GM18505 (cell line): ENCODE measurements at regions not wholly inside any gene's neighbourhood (a gene's known extent, or its start where the extent isn't known, plus 50 kb on each side); places are given as distances from the start of the nearest gene placed in this dataset.

ENCODE experiments used
- ATAC-seq: cut with Tn5 transposase; IDR thresholded peaks from one replicate; pipeline ENCODE4 v1.9.1; 2021; ENCODE audit not compliant: unreplicated experiment
- POLR2A ChIP-seq: IDR thresholded peaks from 4 replicates; pipeline ENCODE4 v1.6.1; 2011; ENCODE audit warnings: borderline replicate concordance; ENCODE audit not compliant: insufficient read depth, insufficient read length; ENCODE audit errors: extremely low read depth

DNA sequence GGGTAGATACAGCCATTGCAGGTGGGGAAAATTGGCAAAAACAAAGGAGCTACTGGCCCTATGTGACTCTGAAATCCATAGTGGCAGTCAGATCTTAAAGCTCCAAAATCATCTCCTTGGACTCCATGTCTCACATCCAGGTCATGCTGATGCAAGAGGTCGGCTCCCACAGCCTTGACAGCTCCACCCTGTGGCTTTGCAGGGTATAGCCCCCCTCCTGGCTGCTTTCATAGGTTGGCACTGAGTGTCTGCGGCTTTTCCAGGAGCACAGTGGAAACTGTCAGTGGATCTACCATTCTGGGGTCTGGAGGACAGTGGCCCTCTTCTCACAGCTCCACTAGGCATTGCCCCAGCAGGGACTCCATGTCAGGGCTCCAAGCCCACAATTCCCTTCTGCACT, 1190.1 kb downstream of the CDH12 start:
- no peak for TF ChIP-seq POLR2A
- no peak for ATAC-seq

DNA sequence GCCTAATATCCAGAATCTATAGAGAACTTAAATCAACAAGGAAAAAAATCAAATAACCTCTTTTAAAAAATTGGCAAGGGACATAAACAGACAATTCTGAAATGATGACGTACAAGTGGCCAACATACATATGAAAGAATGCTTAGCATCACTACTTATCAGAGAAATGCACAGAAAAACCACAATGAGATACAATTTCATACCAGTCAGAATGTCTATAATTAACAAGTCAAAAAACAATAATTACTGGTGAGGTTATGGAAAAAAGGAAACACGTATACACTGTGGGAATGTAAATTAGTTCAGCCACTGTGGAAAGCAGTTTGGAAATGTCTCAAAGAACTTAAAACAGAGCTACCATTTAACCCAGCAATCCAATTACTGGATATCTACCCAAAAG, 1192.0 kb downstream of the CDH12 start:
- no peak for ATAC-seq
- no peak for TF ChIP-seq POLR2A

DNA sequence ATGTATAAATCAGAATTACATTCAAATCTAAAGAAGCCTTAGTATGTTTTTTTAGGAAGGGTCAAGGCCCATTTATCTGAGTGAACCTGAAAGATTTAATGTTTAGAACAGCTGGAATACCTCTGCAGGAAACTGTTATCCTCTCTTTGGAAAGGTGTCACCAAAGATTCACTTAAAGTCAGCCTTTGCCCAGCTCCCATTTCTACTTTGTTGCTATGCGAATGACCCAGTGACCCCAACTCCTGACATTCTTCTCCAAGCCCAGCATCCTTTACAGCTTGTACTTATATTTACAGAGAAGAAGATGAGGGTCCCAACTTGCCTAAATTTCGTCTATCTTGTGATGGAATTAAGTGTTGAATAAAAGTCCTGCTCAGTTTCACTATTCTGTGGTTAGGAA, 1198.6 kb downstream of the CDH12 start:
- no peak for TF ChIP-seq POLR2A
- no peak for ATAC-seq

DNA sequence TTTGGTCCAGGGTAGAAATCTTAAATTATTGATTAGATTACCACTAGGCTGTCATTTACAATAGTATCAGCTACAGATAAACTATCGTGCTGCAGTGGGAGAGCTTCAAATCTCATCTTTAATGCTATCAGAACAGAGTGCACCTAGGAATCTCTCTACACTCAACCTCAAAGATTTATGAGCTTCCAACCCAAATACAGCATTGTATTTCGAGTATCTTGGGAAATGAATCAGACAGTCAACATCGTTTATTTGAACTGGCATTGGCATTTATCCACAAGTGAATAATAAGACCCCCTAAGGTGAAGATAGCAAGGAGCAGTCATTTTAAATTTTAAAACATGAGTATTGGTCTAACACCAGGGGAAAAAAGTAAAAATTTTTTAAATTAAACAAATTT, 1203.2 kb downstream of the CDH12 start:
- no peak for ATAC-seq
- no peak for TF ChIP-seq POLR2A

DNA sequence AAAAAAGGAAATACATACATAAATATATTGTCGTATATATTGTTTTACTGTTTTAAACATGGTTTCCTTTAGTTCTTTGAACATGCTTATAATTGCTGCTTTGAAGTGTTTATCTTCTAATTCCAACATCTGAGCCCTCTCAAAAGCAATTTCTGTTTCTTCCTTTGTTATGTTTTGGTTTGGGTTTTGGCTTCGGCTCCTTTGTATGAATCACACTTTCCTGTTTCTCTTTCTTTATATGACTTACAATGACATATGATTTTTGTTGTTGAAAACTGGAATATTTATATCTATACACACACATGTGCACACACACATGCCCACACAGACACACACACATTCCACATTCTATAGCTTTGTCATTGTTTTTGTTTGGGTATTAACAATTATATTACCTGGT, 1206.7 kb downstream of the CDH12 start:
- ATAC-seq, result no peak
- TF ChIP-seq POLR2A, result no peak

DNA sequence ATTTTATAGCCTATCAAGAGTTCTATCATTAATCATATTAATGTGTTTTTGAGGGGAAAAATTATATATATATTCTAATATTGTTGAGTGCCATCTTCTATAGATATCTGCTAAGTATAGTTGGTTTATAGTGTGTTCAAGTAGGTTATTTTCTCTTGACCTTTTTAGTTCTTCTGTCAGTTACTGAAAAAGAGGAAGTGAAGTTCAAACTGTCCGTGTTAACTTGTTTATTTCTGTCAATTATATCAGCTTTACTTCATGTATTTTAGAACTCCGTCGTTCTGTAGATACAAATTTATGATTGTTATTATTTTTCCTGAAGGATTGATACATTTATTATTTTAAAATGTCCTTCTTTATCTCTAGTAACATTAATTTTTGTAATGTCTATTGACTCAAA, 1209.1 kb downstream of the CDH12 start:
- ATAC-seq, result no peak
- no peak for TF ChIP-seq POLR2A

DNA sequence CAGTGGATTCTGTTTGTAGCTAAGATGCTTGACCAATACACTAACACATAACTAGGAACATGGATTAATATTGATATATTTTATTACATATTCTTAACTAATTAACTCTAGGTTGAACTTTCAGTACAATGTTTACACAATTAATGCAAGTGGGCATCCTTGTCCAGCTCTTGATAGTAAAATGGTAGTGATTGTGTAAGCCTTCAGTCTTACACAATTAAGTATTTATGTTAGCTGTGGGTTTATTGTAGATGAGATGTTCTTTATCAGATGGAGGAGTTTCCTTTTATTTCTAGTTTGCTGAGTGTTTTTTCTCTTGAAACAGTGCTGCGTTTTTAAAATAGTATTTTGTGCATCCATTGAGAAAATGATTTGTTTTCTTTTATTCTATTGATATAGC, 1210.8 kb downstream of the CDH12 start:
- TF ChIP-seq POLR2A, result no peak
- ATAC-seq, result no peak

DNA sequence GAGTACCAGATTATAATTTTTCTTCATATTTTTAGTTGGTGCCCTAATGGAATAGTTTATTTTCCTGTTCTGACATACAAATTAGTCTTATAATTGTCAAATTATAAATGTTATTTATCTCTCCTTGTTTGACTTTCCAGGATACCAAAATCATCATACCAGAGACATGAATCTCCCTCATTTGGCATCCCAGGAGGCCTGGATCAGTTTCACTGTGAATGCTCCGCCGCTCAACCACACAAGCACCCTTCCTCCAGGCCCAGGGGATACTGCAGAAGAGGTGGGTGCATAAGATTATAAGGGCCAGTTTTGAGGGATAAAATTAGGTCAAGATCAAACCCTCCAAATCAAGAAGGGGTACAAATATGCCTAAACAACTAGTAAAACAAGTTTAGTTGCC, 1229.3 kb downstream of the CDH12 start:
- no peak for ATAC-seq
- TF ChIP-seq POLR2A, result no peak

DNA sequence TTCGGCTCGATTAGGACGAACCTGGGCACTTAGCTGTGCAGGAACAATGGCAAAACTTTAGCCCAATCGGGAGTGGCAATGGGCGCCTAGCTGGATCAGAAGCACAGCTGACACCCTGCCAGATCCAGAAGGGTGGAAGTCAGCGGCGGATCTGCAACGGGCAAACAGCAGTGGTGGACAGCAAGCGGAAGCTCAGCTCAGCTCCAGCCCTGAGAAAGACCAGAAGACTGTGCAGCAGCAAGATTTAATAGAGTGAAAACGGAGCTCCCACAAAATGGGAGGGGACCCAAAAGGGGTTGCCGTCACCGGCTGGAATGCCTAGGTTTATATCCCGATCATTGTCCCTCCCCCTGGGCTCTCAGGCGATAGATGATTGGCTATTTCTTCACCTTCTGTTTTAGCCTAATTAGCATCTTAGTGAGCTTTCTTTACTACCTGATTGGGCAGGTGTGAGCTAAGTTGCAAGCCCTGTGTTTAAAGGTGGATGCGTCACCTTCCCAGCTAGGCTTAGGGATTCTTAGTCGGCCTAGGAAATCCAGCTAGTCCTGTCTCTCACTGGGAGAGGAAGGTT, 1237.9 kb downstream of the CDH12 start:
- TF ChIP-seq POLR2A, result no peak
- no peak for ATAC-seq

DNA sequence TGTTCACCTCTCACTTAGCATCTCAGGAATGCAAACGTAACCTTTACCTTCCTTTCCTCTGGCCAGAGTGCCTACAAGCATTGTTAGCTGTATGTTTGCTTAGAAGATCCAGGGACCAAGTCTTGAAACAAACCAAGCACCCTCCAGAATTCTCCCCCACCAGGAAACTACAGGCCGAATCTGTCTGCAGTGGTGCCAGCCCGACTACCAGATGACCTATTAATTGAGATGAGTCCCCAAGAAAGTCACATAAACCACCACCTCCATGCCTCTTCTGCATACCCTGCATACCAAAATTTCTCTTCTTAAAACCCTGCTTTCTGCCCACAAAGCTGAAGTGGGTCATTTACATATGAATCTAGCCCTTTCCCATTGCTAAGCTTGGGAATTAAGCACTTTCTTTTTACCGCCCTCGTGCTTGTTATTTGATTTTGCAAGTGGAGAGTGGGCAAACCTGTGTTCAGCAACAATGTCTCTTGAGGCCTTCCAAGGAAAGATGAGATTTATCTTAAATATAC, 1239.1 kb downstream of the CDH12 start:
- no peak for TF ChIP-seq POLR2A

DNA sequence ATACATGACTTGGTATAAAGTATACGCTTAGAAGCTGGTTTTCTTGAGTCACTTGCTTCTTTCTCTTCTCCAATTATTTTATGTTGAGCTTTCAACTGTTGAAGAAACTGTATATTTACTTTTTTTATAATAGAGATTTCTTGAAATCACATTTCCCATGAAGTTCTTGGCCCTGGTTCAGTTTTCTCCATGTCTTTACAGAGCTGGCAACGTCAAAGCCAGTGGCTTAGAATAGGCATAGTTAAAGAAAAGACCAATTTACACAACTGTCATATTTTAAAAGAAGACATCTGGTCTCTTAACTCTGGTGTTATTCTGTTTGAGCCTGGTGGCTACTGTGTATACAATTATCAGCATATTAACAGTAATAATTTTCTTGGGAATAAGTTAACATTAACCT, 1249.3 kb downstream of the CDH12 start:
- ATAC-seq, result no peak
- TF ChIP-seq POLR2A, result no peak

More for the DNA sequence above, 1239.1 kb downstream of the CDH12 start:
- no peak for ATAC-seq

DNA sequence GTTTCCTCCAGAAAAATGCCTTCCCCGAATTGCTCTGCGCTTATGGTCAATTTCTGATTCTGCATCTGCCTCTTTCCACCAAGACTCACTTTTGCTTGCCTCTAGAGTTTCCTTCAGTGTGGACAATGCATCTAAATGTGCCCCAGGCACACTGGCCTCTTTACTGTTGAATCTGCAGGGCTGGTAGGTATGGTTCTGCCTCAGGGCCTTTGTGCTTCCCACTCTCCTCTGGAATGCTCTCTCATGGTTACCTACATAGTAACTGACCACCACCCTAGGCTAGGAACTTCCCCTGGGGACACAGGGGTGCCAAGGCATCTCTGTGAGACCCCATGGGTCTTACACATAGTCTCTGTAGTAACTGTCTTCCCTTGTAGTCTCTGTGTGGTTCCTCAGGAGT, 1258.6 kb downstream of the CDH12 start:
- ATAC-seq, result no peak
- TF ChIP-seq POLR2A, result no peak

DNA sequence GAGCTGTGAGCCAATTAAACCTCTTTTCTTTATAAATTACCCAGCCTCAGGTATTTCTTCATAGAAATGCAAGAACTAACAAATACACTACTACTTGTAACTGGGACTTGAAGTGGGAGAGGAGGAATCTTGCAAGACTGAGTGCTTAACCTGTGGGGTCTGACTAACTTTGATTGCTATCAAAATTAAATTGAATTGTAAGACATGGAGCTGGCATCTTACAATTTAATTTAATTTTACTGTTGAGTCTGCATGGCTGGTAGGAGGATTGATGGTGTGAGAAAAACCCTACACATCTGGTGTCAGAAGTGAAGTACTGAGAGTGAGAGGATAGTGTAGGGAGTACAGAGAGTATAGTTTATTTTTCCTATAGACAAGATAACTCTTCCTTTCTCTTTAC, 1259.9 kb downstream of the CDH12 start:
- ATAC-seq, result no peak
- no peak for TF ChIP-seq POLR2A

DNA sequence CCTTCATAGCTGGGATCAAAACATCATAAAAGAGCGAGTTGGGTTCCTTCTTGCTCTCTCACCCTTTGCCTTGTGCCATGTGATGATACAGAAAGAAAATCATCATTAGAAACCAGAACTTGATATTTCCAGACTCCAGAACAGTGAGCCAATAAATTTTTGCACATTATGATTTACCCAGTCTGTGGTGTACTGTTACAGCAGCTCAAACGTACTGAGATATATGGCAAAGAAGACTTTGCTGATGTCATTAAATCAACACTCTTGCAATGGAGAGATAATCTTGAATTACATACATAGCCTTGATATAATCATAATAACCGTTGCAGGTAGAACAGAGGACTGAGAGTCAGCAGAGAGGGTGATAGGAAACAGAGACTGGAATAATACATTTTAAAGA, 1271.6 kb downstream of the CDH12 start:
- TF ChIP-seq POLR2A, result no peak
- no peak for ATAC-seq

DNA sequence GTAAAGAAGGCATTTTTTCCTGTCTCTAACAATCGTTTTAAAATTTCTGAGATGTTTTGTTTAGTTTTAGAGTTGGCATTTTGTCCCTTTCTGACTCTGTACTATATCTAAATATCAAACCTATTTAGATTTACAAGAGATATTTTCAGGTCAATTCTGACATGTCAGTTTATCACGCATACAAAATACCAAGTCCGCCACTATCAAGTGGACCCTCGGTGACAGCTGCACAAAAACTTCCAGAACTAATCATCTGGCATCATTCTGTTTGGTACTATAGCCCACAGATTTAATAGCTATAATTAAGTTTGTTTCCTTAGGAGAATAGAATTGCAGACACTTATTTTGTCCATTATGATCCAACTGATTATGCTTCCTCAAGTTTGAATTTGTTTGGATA, 1278.2 kb downstream of the CDH12 start:
- TF ChIP-seq POLR2A, result no peak
- no peak for ATAC-seq
